Urinary bladder (tissue), 3 donors: ENCODE measurements at regions not wholly inside any gene's neighbourhood (a gene's known extent, or its start where the extent isn't known, plus 50 kb on each side); places are given as distances from the start of the nearest gene placed in this dataset.
"Not testable (repeated sequence)": the region's sequence is repeated elsewhere in the genome, so short reads cannot be mapped to it uniquely, and the experiment has no call there.

ENCODE experiments used
- DNase-seq: peaks from one replicate; pipeline ENCODE4 v3.0.0-alpha.2; 2015; ENCODE audit errors: extremely low spot score
- H3K27ac ChIP-seq: one replicate; pipeline ENCODE4 v1.5.1; 2013; ENCODE audit warnings: low read depth, mild to moderate bottlenecking, moderate library complexity
- H3K36me3 ChIP-seq: one replicate; pipeline ENCODE4 v1.6.1; 2013; ENCODE audit warnings: mild to moderate bottlenecking, moderate library complexity; ENCODE audit not compliant: insufficient read depth
- H3K4me1 ChIP-seq: one replicate; pipeline ENCODE4 v1.6.1; 2013; ENCODE audit warnings: mild to moderate bottlenecking, moderate library complexity; ENCODE audit not compliant: insufficient read depth
- H3K4me3 ChIP-seq: one replicate; pipeline ENCODE4 v1.5.1; 2013; ENCODE audit warnings: low read depth, low read length
- WGBS: extraction: QIAGEN DNeasy Blood & Tissue Kit; methylation state at CpG from one replicate; pipeline ENCODE4 v1.1.7; 2013; 5-methylcytosine and 5-hydroxymethylcytosine counted together
- donor health status: healthy with polysubstance abuse.
- donor health status: healthy.

DNA sequence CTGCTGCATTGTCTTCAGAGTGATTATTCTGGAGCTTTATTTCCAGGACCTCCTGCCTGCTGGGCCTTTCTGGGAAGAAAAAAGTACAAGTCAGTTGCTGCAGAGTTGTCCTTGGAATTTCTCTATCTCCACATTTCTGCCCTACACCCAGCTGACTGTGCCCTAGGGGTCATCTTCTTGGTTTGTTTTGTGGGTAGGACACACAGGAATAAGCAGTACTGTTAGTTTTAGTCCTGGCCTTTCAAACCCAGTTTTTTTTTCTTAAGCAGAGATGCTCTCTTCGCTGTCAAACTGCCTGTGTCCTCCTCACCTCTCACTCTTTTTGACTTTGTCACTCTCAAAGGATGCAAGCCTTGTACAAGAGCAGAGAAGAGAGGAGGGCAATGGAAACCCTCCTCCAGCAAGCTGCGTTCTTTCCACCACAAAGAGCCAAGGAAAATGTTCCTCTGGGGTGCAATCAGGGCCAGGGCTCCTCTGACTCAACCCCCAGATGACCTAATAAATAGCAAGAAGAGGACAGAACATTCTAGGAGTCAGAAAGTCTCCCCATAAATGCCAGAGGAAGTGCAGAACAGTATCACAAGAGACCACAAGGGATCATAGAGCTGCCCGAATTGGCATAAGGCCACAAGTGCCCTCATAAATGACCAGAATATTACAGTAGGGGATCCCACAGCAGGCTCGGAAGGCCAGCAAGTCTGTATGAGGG lies 186.2 kb downstream of the RCHY1 start:
- 57% methylated on average over 4 of the region's 4 CpGs for WGBS
- no peaks in the 10 kb centered on the region for H3K36me3 ChIP-seq
- no peak for DNase-seq
- H3K4me3 ChIP-seq = no peak overlapping the region
- H3K27ac ChIP-seq = no peak overlapping the region
- H3K4me1 ChIP-seq = peaks cover 2% of the 10 kb centered on the region

GRCh38 chr4:75325318-75325979 lies 188.8 kb downstream of the RCHY1 start:
- no peak for DNase-seq
- Histone ChIP-seq H3K4me1 (peaks cover 2% of the 10 kb centered on the region), H3K27ac (no peak overlapping the region), H3K4me3 (no peak overlapping the region), H3K36me3 (no peaks in the 10 kb centered on the region)
- 72% methylated on average over 2 of the region's 2 CpGs for WGBS

DNA sequence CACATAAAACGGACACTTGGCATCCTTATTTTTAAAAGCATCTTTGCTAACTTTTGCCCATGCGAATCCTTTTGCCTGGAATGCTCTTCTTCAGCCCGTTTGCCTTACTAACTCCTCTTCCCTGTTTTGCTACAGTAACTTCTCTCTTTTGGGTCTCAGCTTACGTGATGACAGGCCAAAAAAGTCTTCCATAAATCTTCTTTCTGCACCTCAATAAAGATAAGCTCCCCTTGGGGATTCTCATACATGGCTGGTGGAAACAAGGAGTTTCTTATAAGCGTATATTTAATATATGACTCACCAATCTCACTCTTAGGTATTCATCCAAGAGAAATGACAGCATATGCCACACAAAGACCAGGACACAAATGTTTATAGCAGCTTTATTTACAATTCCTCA lies 192.7 kb downstream of the RCHY1 start:
- DNase-seq = no peak
- no peak overlapping the region for H3K4me3 ChIP-seq
- no peak overlapping the region for H3K27ac ChIP-seq
- 46% methylated on average over 5 of the region's 5 CpGs for WGBS
- H3K36me3 ChIP-seq = no peaks in the 10 kb centered on the region
- H3K4me1 ChIP-seq = peaks cover 2% of the 10 kb centered on the region

- WGBS = 95% methylated on average over 10 of the region's 10 CpGs
- H3K36me3 ChIP-seq, H3K4me1 ChIP-seq, DNase-seq, H3K4me3 ChIP-seq, H3K27ac ChIP-seq: not testable (repeated sequence)
These were observed 196.6 kb downstream of the RCHY1 start for GRCh38 chr4:75317641-75318040.

DNA sequence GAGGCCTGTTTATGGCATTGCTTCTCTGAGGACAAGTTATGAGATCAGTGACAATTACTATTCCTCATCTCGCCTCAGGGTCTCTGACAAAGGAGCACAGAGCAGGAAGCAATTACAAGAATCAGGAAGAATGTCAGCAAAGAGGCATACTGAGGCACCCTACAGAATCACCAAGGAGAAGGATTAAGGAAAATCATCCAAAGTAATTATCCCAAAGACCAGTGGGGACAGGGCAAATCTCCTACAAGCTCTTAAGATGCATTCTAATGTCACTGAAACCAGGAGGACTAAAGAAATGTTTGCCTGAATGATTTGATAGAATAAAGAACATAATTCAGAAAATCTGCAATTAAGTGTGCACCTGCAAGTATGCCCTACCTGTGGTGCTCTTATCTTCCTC lies 206.2 kb downstream of the RCHY1 start:
- WGBS = 86% methylated on average over 1 of the region's 1 CpG
- Histone ChIP-seq H3K4me1 (no peaks in the 10 kb centered on the region), H3K36me3 (no peaks in the 10 kb centered on the region), H3K4me3 (no peak overlapping the region), H3K27ac (no peak overlapping the region)
- no peak for DNase-seq

DNA sequence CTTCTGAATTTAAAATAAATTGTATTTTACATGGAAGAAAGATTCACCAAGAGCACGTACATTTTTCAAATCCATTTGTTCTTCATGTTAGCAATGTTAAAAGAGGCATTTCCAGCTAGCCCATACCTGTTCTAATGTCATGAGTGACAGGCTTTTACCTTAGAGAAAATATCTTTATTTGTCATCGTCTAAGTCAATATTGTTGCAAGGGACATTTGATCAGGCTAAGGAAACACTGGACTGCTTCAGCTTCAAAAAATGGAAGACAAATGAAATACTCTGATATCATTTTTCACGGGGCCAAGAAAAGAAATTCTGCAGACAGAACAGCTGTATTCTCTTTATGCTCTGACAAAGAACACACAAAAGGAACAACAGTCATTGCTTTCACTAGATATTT lies 207.7 kb downstream of the RCHY1 start:
- no peaks in the 10 kb centered on the region for H3K36me3 ChIP-seq
- 74% methylated on average over 3 of the region's 3 CpGs for WGBS
- H3K27ac ChIP-seq = no peak overlapping the region
- no peaks in the 10 kb centered on the region for H3K4me1 ChIP-seq
- no peak overlapping the region for H3K4me3 ChIP-seq
- DNase-seq = peak; percentile 59

DNA sequence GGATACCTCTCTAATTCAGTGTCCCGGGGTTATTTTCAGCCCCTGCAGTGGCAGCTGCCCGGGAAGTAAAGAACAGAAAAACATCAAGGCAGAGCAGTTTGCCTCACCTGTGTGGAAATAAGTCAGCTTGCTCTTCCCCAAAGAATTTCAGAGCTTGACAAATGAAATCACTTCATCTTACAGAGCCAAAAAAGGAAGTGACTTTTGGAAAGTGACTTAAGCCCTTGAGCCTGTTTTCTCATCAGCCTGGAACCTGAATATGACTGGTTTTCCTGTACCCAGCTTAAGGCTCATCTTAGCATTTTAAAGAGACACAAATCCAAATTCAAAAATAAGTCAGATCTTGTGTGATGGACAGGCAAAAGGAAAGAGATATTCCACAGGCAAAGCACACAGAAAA lies 211.6 kb downstream of the RCHY1 start:
- no peak for DNase-seq
- Histone ChIP-seq H3K27ac (no peak overlapping the region), H3K4me3 (no peak overlapping the region), H3K4me1 (no peaks in the 10 kb centered on the region), H3K36me3 (no peaks in the 10 kb centered on the region)
- WGBS = 72% methylated on average over 2 of the region's 2 CpGs

GRCh38 chr4:75289914-75290582 lies 224.2 kb downstream of the RCHY1 start:
- H3K4me3 ChIP-seq = no peak overlapping the region
- no peaks in the 10 kb centered on the region for H3K36me3 ChIP-seq
- H3K4me1 ChIP-seq = no peaks in the 10 kb centered on the region
- 63% methylated on average over 7 of the region's 7 CpGs for WGBS
- H3K27ac ChIP-seq = peak overlapping the region; percentile 35
- no peak for DNase-seq

DNA sequence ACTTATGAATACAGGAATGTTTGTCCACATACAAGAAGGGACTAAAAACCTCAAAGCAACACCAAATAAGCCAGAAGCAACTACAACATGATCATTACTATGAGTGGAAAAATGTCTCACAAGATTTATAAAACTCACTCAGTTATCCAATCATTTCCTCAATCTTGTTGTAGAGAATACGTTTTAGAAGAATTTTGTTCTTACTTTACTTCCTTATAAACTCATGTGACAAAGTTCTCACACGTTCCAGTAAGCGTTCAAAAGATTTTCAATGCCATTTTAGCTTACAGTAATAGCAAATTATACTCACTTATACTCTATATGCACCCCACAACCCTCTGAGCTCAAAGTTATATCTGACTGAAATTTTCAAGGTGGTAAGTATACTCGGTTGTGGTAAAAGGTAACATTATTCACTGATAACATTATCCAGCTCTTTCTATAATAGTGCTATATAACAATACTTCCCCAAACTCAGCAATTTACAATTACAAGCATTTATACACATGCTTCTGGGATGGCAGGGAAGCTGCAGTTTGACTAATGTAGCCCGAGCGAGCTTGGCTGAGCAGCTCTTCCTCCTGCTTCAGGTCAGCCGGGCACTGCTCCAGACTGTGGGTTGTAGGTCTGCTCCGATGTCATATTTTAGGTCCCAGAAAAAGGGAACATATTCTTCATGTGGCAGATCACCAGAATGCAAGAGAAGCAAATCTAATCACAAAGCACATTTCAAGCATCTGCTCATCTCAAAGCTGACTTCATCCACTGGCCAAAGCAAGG lies 226.3 kb downstream of the RCHY1 start:
- DNase-seq = no peak
- no peak overlapping the region for H3K4me3 ChIP-seq
- H3K36me3 ChIP-seq = no peaks in the 10 kb centered on the region
- 64% methylated on average over 8 of the region's 8 CpGs for WGBS
- no peak overlapping the region for H3K27ac ChIP-seq
- no peaks in the 10 kb centered on the region for H3K4me1 ChIP-seq

GRCh38 chr4:75285837-75286236 lies 228.4 kb downstream of the RCHY1 start:
- WGBS = 91% methylated on average over 2 of the region's 2 CpGs
- no peak overlapping the region for H3K27ac ChIP-seq
- H3K36me3 ChIP-seq = no peaks in the 10 kb centered on the region

GRCh38 chr4:75284831-75285230 lies 229.4 kb downstream of the RCHY1 start:
- no peak overlapping the region for H3K4me3 ChIP-seq
- no peaks in the 10 kb centered on the region for H3K4me1 ChIP-seq
- no peaks in the 10 kb centered on the region for H3K36me3 ChIP-seq
- no peak for DNase-seq
- H3K27ac ChIP-seq = no peak overlapping the region

More at GRCh38 chr4:75285837-75286236, 228.4 kb downstream of the RCHY1 start:
- H3K4me1 ChIP-seq = no peaks in the 10 kb centered on the region
- no peak for DNase-seq
- no peak overlapping the region for H3K4me3 ChIP-seq

DNA sequence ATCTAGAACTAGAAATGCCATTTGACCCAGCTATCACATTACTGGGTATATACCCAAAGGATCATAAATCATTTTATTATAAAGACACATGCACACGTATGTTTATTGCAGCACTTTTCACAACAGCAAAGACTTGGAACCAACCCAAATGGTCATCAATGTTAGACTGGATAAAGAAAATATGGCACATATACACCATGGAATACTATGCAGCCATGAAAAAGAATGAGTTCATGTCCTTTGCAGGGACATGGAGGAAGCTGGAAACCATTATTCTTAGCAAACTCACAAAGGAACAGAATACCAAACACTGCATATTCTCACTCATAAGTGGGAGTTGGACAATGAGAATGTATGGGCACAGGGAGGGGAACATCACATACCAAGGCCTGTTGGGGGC lies 233.7 kb downstream of the RCHY1 start:
- WGBS = 88% methylated on average over 1 of the region's 1 CpG
- not testable (repeated sequence) for H3K4me3 ChIP-seq, DNase-seq, H3K36me3 ChIP-seq, H3K4me1 ChIP-seq, H3K27ac ChIP-seq

DNA sequence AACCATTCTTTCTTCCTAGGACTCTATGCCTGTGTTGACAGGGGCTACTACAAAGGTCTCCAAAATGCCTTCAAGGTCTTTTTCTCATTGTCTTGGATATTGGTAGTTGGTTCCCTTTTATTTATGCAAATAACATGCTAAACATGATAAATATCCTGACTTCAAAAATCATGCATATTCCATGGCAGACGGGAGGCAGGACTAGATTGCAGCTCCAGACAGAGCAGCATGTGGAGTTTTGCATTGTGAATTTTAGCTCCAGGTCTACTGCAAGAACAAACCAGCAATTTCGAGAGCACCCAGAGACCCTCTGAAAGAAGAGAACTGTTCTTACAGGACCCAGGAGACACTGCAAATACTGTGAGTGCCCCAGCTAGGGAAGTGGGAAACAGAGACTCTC lies 254.9 kb downstream of the RCHY1 start:
- Histone ChIP-seq H3K36me3 (no peaks in the 10 kb centered on the region), H3K27ac (no peak overlapping the region), H3K4me1 (no peaks in the 10 kb centered on the region), H3K4me3 (no peak overlapping the region)
- DNase-seq = no peak
- 70% methylated on average over 2 of the region's 2 CpGs for WGBS
